Neural cell (in vitro differentiated cells): ENCODE measurements at regions not wholly inside any gene's neighbourhood (a gene's known extent, or its start where the extent isn't known, plus 50 kb on each side); places are given as distances from the start of the nearest gene placed in this dataset.

Source experiments
- H2AFZ ChIP-seq: fragments of 200-600, 300-800 bp; sonication (generic), shearing (Covaris generic); 2 replicates; pipeline ENCODE4 v1.6.0; 2014; ENCODE audit warnings: low read depth, mild to moderate bottlenecking, antibody characterized with exemption, low read length, moderate library complexity
- H3F3A ChIP-seq: fragments of 200-600 bp; shearing (Covaris generic); 2 replicates; pipeline ENCODE4 v1.6.1; 2016; ENCODE audit warnings: mild to moderate bottlenecking, moderate library complexity, mixed read lengths, antibody characterized with exemption, low read length; ENCODE audit not compliant: insufficient read depth, poor library complexity, severe bottlenecking
- H3K27ac ChIP-seq: fragments of 200-600, 300-800 bp; sonication (generic), shearing (Covaris generic); 2 replicates; pipeline ENCODE4 v1.5.1; 2014; ENCODE audit warnings: mild to moderate bottlenecking, low read length, moderate library complexity
- H3K27me3 ChIP-seq: fragments of 300-800, 200-600 bp; sonication (generic), shearing (Covaris generic); 2 replicates; pipeline ENCODE4 v1.6.0; 2014; ENCODE audit warnings: mild to moderate bottlenecking, low read depth, low read length, moderate library complexity; ENCODE audit not compliant: insufficient read depth
- H3K36me3 ChIP-seq: fragments of 300-800, 200-600 bp; sonication (generic), shearing (Covaris generic); 2 replicates; pipeline ENCODE4 v1.5.1; 2014; ENCODE audit warnings: mild to moderate bottlenecking, antibody characterized with exemption, low read length, moderate library complexity; ENCODE audit not compliant: insufficient read depth
- H3K4me2 ChIP-seq: fragments of 300-800, 200-600 bp; sonication (generic), shearing (Covaris generic); 2 replicates; pipeline ENCODE4 v1.6.0; 2014; ENCODE audit warnings: mild to moderate bottlenecking, low read length
- H3K4me3 ChIP-seq: fragments of 300-800, 200-600 bp; sonication (generic), shearing (Covaris generic); 2 replicates; pipeline ENCODE4 v1.5.1; 2014; ENCODE audit warnings: mild to moderate bottlenecking, low read length, moderate library complexity
- H3K79me2 ChIP-seq: fragments of 200-600 bp; shearing (Covaris generic); replicated peaks from 2 replicates; pipeline ENCODE4 v1.6.0; 2014; ENCODE audit warnings: mild to moderate bottlenecking, low read length, moderate library complexity; ENCODE audit not compliant: insufficient read depth
- H3K9ac ChIP-seq: fragments of 300-800, 200-600 bp; sonication (generic), shearing (Covaris generic); 2 replicates; pipeline ENCODE4 v1.6.1; 2016; ENCODE audit warnings: mild to moderate bottlenecking, low read length, mixed read lengths
- H3K9me2 ChIP-seq: fragments of 200-600 bp; shearing (Covaris generic); 2 replicates; pipeline ENCODE4 v1.6.1; 2016; ENCODE audit warnings: mild to moderate bottlenecking, low read length, mixed read lengths; ENCODE audit not compliant: insufficient read depth
- H3K9me3 ChIP-seq: fragments of 200-600, 300-800 bp; sonication (generic), shearing (Covaris generic); 2 replicates; pipeline ENCODE4 v1.6.1; 2016; ENCODE audit warnings: mild to moderate bottlenecking, mixed run types, low read length, moderate library complexity, mixed read lengths
- H4K20me1 ChIP-seq: fragments of 200-600 bp; shearing (Covaris generic); 2 replicates; pipeline ENCODE4 v1.6.1; 2016; ENCODE audit warnings: mild to moderate bottlenecking, mixed run types; ENCODE audit not compliant: insufficient read depth
- CTCF ChIP-seq: fragments of 450-650 bp; IDR thresholded peaks from 2 replicates; pipeline ENCODE4 v1.5.1; 2014; ENCODE audit warnings: antibody characterized with exemption, mild to moderate bottlenecking, moderate library complexity; ENCODE audit not compliant: poor library complexity, severe bottlenecking
- EP300 ChIP-seq: fragments of 450-650 bp; conservative IDR thresholded peaks from 2 replicates; pipeline ENCODE4 v1.6.1; 2014; ENCODE audit warnings: antibody characterized with exemption, mild to moderate bottlenecking, moderate library complexity; ENCODE audit not compliant: poor library complexity, severe bottlenecking
- EZH2 ChIP-seq: fragments of 200-600, 300-800 bp; shearing (Covaris generic), sonication (generic); IDR thresholded peaks from 2 replicates; pipeline ENCODE4 v1.6.1; 2014; ENCODE audit warnings: antibody characterized with exemption, low read length, borderline replicate concordance, mild to moderate bottlenecking; ENCODE audit not compliant: insufficient read depth, poor library complexity, severe bottlenecking
- MXI1 ChIP-seq: fragments of 450-650 bp; conservative IDR thresholded peaks from 2 replicates; pipeline ENCODE4 v1.6.1; 2014; ENCODE audit warnings: antibody characterized with exemption, mild to moderate bottlenecking; ENCODE audit not compliant: poor library complexity, severe bottlenecking
- POLR2AphosphoS5 ChIP-seq: IDR thresholded peaks from 2 replicates; pipeline ENCODE4 v1.6.1; 2012
- RAD21 ChIP-seq: fragments of 450-650 bp; conservative IDR thresholded peaks from 2 replicates; pipeline ENCODE4 v1.6.1; 2014; ENCODE audit warnings: antibody characterized with exemption, mild to moderate bottlenecking, moderate library complexity
- REST ChIP-seq: IDR thresholded peaks from 2 replicates; pipeline ENCODE4 v1.6.1; 2012; ENCODE audit warnings: borderline replicate concordance
- SMC3 ChIP-seq: fragments of 450-650 bp; conservative IDR thresholded peaks from 2 replicates; pipeline ENCODE4 v1.6.1; 2014; ENCODE audit warnings: antibody characterized with exemption, mild to moderate bottlenecking, moderate library complexity; ENCODE audit not compliant: poor library complexity
- TAF1 ChIP-seq: IDR thresholded peaks from 2 replicates; pipeline ENCODE4 v1.6.1; 2012; ENCODE audit warnings: low read depth

- H3K79me2 ChIP-seq = no peaks in the 10 kb centered on the region
- H3K4me3 ChIP-seq = no peak overlapping the region
- H3K27me3 ChIP-seq = no peaks in the 10 kb centered on the region
- no peak overlapping the region for H3K9ac ChIP-seq
- no peaks in the 10 kb centered on the region for H3K9me3 ChIP-seq
- no peak overlapping the region for H2AFZ ChIP-seq
- TF ChIP-seq EZH2 (no peak), SMC3 (no peak), EP300 (no peak), RAD21 (no peak), MXI1 (no peak), POLR2AphosphoS5 (no peak), REST (no peak), TAF1 (no peak), CTCF (no peak)
- H3K4me2 ChIP-seq = no peak overlapping the region
- no peaks in the 10 kb centered on the region for H4K20me1 ChIP-seq
- no peaks in the 10 kb centered on the region for H3F3A ChIP-seq
- H3K36me3 ChIP-seq = no peaks in the 10 kb centered on the region
- no peaks in the 10 kb centered on the region for H3K9me2 ChIP-seq
- H3K27ac ChIP-seq = no peak overlapping the region
Measured at GRCh38 chr6:76772951-76773350, 690.3 kb downstream of the HTR1B start.

GRCh38 chr6:76771059-76771634 lies 692.1 kb downstream of the HTR1B start:
- TF ChIP-seq CTCF (no peak), POLR2AphosphoS5 (no peak), RAD21 (no peak), REST (no peak), SMC3 (no peak), EP300 (no peak)

More at GRCh38 chr6:76771059-76771634, 692.1 kb downstream of the HTR1B start:
- Histone ChIP-seq H3K27ac (no peak overlapping the region), H3K27me3 (no peaks in the 10 kb centered on the region), H2AFZ (no peak overlapping the region), H3K79me2 (no peaks in the 10 kb centered on the region), H4K20me1 (no peaks in the 10 kb centered on the region), H3K9me3 (no peaks in the 10 kb centered on the region), H3K4me3 (no peak overlapping the region), H3K36me3 (no peaks in the 10 kb centered on the region), H3K4me2 (no peak overlapping the region), H3F3A (no peaks in the 10 kb centered on the region), H3K9me2 (no peaks in the 10 kb centered on the region), H3K9ac (no peak overlapping the region)
